ENCODE measurements at regions not wholly inside any gene's neighbourhood (a gene's known extent, or its start where the extent isn't known, plus 50 kb on each side); places are given as distances from the start of the nearest gene placed in this dataset.

- WGBS, result 80% methylated on average over 9 of the region's 9 CpGs
- DNase-seq (ENCODE audit: low spot score), result no peak
- intact Hi-C loops (cut with DNase I), result no loop called here
- TF ChIP-seq POLR2AphosphoS5 (IDR thresholded peaks at IDR 0.05) (no peak), CTCF (IDR thresholded peaks at IDR 0.05) (no peak), POLR2A (IDR thresholded peaks at IDR 0.05) (no peak)
- no peak overlapping the region for H3K4me3 ChIP-seq
- no peaks in the 10 kb centered on the region for H3K4me1 ChIP-seq (replicated peaks)
- H3K36me3 ChIP-seq, result no peaks in the 10 kb centered on the region
- H3K27me3 ChIP-seq (replicated peaks; ENCODE audit: insufficient read depth), result no peaks in the 10 kb centered on the region
- H3K27ac ChIP-seq, result no peak overlapping the region
- no peaks in the 10 kb centered on the region for H3K9me3 ChIP-seq
Measured at GRCh38 chr1:8161546-8162105, 135.5 kb upstream of the ERRFI1 start.

GRCh38 chr1:8159470-8160024 is 133.4 kb upstream of the ERRFI1 start:
- intact Hi-C loops (cut with DNase I), result no loop called here
- H3K9me3 ChIP-seq, result no peaks in the 10 kb centered on the region
- no peaks in the 10 kb centered on the region for H3K27me3 ChIP-seq (replicated peaks; ENCODE audit: insufficient read depth)
- no peak for TF ChIP-seq POLR2AphosphoS5 (IDR thresholded peaks at IDR 0.05)
- no peak for TF ChIP-seq POLR2A (IDR thresholded peaks at IDR 0.05)
- no peak for TF ChIP-seq CTCF (IDR thresholded peaks at IDR 0.05)
- DNase-seq (ENCODE audit: low spot score), result no peak
- H3K4me3 ChIP-seq, result no peak overlapping the region
- H3K27ac ChIP-seq, result no peak overlapping the region
- no peaks in the 10 kb centered on the region for H3K36me3 ChIP-seq
- H3K4me1 ChIP-seq (replicated peaks), result no peaks in the 10 kb centered on the region
- 93% methylated on average over 8 of the region's 8 CpGs for WGBS

GRCh38 chr1:8158995-8159394 is 132.9 kb upstream of the ERRFI1 start:
- DNase-seq (ENCODE audit: low spot score), result no peak
- TF ChIP-seq POLR2A (IDR thresholded peaks at IDR 0.05) (no peak), CTCF (IDR thresholded peaks at IDR 0.05) (no peak), POLR2AphosphoS5 (IDR thresholded peaks at IDR 0.05) (no peak)
- Histone ChIP-seq H3K4me1 (replicated peaks) (no peaks in the 10 kb centered on the region), H3K27ac (no peak overlapping the region), H3K4me3 (no peak overlapping the region), H3K9me3 (no peaks in the 10 kb centered on the region), H3K36me3 (no peaks in the 10 kb centered on the region), H3K27me3 (replicated peaks; ENCODE audit: insufficient read depth) (no peaks in the 10 kb centered on the region)
- intact Hi-C loops (cut with DNase I), result no loop called here
- WGBS, result 89% methylated on average over 4 of the region's 4 CpGs

- Histone ChIP-seq H3K4me1 (replicated peaks) (no peaks in the 10 kb centered on the region), H3K27me3 (replicated peaks; ENCODE audit: insufficient read depth) (no peaks in the 10 kb centered on the region), H3K27ac (no peak overlapping the region), H3K4me3 (no peak overlapping the region), H3K36me3 (no peaks in the 10 kb centered on the region), H3K9me3 (no peaks in the 10 kb centered on the region)
- 92% methylated on average over 2 of the region's 2 CpGs for WGBS
- intact Hi-C loops (cut with DNase I), result no loop called here
- no peak for TF ChIP-seq CTCF (IDR thresholded peaks at IDR 0.05)
- TF ChIP-seq POLR2A (IDR thresholded peaks at IDR 0.05), result no peak
- no peak for TF ChIP-seq POLR2AphosphoS5 (IDR thresholded peaks at IDR 0.05)
- DNase-seq (ENCODE audit: low spot score), result no peak
Measured at GRCh38 chr1:8157765-8158164, 131.7 kb upstream of the ERRFI1 start.

- TF ChIP-seq CTCF (IDR thresholded peaks at IDR 0.05), result no peak
- TF ChIP-seq POLR2A (IDR thresholded peaks at IDR 0.05), result no peak
- no peak for TF ChIP-seq POLR2AphosphoS5 (IDR thresholded peaks at IDR 0.05)
- H3K27ac ChIP-seq, result no peak overlapping the region
- H3K4me3 ChIP-seq, result no peak overlapping the region
- H3K4me1 ChIP-seq (replicated peaks), result no peaks in the 10 kb centered on the region
- no peaks in the 10 kb centered on the region for H3K27me3 ChIP-seq (replicated peaks; ENCODE audit: insufficient read depth)
- H3K36me3 ChIP-seq, result no peaks in the 10 kb centered on the region
- no peaks in the 10 kb centered on the region for H3K9me3 ChIP-seq
- intact Hi-C loops (cut with DNase I), result no loop called here
- peak; percentile 27 for DNase-seq (ENCODE audit: low spot score)
- 56% methylated on average over 14 of the region's 14 CpGs for WGBS
Measured at GRCh38 chr1:8155528-8156186, 129.5 kb upstream of the ERRFI1 start.

All from prostate gland (tissue), 2 donors.